RWPE2 (cell line): ENCODE measurements at regions not wholly inside any gene's neighbourhood (a gene's known extent, or its start where the extent isn't known, plus 50 kb on each side); places are given as distances from the start of the nearest gene placed in this dataset.

Source experiments
- ATAC-seq: fragments of 200-7000 bp; cut with Tn5 transposase; 3 replicates; pipeline ENCODE4 v1.9.1; 2021; ENCODE audit warnings: low read depth
- DNase-seq: peaks from one replicate; pipeline ENCODE4 v3.0.0-alpha.2; 2020; ENCODE audit warnings: low spot score
- H3K27ac ChIP-seq: fragments of 450-650 bp; 2 replicates; pipeline ENCODE4 v1.5.1; 2017; ENCODE audit warnings: mild to moderate bottlenecking; ENCODE audit not compliant: poor library complexity, severe bottlenecking
- H3K27me3 ChIP-seq: fragments of 250-450 bp; sonication (Bioruptor Pico); 2 replicates; pipeline ENCODE4 v1.5.1; 2021; ENCODE audit warnings: mild to moderate bottlenecking, moderate library complexity; ENCODE audit not compliant: insufficient read depth, poor library complexity, severe bottlenecking
- H3K36me3 ChIP-seq: fragments of 250-450 bp; sonication (Bioruptor Pico); 2 replicates; pipeline ENCODE4 v1.5.1; 2020; ENCODE audit warnings: low read depth, mild to moderate bottlenecking, moderate library complexity
- H3K4me1 ChIP-seq: fragments of 250-450 bp; sonication (Bioruptor Pico); 2 replicates; pipeline ENCODE4 v1.5.1; 2021; ENCODE audit warnings: mild to moderate bottlenecking, moderate library complexity; ENCODE audit not compliant: insufficient read depth, poor library complexity, severe bottlenecking
- H3K4me3 ChIP-seq: fragments of 250-450 bp; sonication (Bioruptor Pico); 2 replicates; pipeline ENCODE4 v1.5.1; 2021; ENCODE audit warnings: mild to moderate bottlenecking, moderate library complexity; ENCODE audit not compliant: severe bottlenecking
- H3K9me3 ChIP-seq: fragments of 250-450 bp; sonication (Bioruptor Pico); 2 replicates; pipeline ENCODE4 v1.5.1; 2021; ENCODE audit warnings: mild to moderate bottlenecking, moderate library complexity; ENCODE audit not compliant: severe bottlenecking
- TF ChIP-seq, protein P1 (sequence below): fragments of 450-650 bp; IDR thresholded peaks from one replicate; pipeline ENCODE4 v1.5.1; 2017; ENCODE audit warnings: mild to moderate bottlenecking, moderate library complexity; ENCODE audit not compliant: poor library complexity, severe bottlenecking

DNA sequence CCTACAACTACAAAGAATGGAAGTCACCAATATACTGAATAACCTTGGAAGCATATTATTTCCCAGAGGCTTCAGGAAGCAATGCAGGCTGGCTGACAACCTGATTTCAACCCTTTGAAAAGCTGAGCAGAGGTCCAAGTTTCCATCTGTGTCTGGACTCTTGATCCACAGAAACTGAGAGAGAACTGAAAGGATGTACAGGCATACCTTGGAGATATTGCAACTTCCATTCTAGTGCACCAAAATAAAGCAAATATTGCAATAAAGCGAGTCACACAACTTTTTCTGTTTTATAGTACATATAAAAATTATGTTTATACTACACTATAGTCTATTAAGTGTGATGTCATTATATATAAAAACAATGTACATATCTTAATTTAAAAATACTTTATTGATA lies 85.3 kb downstream of the TYW3 start:
- Histone ChIP-seq H3K4me1 (no peaks in the 10 kb centered on the region), H3K9me3 (no peaks in the 10 kb centered on the region), H3K27ac (no peak overlapping the region), H3K27me3 (no peaks in the 10 kb centered on the region), H3K36me3 (no peaks in the 10 kb centered on the region), H3K4me3 (no peak overlapping the region)
- no peak for ATAC-seq
- DNase-seq: no peak
- TF ChIP-seq, protein P1, sequence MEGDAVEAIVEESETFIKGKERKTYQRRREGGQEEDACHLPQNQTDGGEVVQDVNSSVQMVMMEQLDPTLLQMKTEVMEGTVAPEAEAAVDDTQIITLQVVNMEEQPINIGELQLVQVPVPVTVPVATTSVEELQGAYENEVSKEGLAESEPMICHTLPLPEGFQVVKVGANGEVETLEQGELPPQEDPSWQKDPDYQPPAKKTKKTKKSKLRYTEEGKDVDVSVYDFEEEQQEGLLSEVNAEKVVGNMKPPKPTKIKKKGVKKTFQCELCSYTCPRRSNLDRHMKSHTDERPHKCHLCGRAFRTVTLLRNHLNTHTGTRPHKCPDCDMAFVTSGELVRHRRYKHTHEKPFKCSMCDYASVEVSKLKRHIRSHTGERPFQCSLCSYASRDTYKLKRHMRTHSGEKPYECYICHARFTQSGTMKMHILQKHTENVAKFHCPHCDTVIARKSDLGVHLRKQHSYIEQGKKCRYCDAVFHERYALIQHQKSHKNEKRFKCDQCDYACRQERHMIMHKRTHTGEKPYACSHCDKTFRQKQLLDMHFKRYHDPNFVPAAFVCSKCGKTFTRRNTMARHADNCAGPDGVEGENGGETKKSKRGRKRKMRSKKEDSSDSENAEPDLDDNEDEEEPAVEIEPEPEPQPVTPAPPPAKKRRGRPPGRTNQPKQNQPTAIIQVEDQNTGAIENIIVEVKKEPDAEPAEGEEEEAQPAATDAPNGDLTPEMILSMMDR: no peak

DNA sequence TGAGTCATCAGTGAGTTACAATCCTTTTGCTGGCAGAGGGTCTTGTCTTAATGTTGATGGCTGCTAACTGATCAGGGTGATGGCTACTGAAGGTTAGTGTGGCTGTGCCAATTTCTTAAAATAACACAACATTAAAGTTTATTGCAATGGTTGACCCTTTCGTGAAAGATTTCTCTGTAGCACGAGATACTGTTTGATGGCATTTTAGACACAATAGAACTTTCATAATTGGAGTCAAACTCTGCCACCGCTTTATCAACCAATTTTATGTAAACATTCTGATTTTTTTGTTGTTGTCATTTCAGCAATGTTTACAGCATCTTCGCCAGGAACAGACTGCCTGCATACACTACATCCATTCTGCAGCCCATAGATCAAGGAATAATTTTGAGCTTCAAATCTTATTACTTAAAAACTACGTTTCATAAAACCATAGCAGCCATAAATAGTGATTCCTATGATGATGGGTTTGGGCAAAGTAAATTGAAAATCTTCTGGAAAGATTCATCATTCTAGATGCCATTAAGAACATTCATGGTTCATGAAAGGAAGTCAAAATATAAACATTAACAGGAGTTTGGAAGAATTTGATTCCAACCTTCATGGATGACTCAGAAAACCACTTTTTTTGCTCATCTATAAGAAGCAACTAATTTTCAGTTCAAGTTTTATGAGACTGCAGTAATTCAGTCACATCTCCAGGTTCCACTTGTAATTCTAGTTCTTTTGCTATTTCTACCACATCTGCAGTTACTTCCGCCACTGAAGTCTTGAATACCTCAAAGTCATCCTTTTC lies 85.9 kb downstream of the TYW3 start:
- Histone ChIP-seq H3K27ac (no peak overlapping the region), H3K4me1 (no peaks in the 10 kb centered on the region), H3K27me3 (no peaks in the 10 kb centered on the region), H3K36me3 (no peaks in the 10 kb centered on the region), H3K9me3 (no peaks in the 10 kb centered on the region), H3K4me3 (no peak overlapping the region)
- ATAC-seq (no peak), DNase-seq (no peak)
- TF ChIP-seq, protein P1: no peak

DNA sequence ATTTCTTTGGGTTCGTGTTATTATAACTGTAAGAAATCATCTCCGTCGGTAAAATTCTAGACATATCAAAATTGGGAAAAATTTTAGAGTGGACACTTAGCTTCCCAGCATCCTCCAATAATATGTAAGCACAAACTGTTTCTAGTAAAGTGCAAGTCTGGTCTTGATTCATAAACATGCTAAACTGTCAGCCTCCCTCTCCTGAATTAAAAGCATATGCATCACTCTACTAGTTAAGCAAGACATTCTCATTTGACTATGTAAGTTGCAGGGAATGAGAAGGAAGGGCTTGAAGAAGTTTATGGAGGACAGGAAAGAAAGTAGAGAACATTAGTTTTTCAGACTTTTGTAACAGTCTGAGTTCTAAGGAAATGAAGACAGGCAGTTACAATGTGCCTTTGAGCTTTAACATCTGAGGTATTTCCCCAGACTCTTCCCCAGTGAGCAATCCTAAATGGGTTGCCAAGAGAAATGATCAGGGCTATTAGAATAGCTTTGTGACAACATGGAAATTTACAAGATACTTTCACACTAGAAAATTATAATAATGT lies 90.0 kb downstream of the TYW3 start:
- Histone ChIP-seq H3K36me3 (no peaks in the 10 kb centered on the region), H3K9me3 (no peaks in the 10 kb centered on the region), H3K27me3 (no peaks in the 10 kb centered on the region), H3K4me3 (no peak overlapping the region), H3K4me1 (no peaks in the 10 kb centered on the region), H3K27ac (no peak overlapping the region)
- TF ChIP-seq, protein P1: no peak
- no peak for DNase-seq
- no peak for ATAC-seq

DNA sequence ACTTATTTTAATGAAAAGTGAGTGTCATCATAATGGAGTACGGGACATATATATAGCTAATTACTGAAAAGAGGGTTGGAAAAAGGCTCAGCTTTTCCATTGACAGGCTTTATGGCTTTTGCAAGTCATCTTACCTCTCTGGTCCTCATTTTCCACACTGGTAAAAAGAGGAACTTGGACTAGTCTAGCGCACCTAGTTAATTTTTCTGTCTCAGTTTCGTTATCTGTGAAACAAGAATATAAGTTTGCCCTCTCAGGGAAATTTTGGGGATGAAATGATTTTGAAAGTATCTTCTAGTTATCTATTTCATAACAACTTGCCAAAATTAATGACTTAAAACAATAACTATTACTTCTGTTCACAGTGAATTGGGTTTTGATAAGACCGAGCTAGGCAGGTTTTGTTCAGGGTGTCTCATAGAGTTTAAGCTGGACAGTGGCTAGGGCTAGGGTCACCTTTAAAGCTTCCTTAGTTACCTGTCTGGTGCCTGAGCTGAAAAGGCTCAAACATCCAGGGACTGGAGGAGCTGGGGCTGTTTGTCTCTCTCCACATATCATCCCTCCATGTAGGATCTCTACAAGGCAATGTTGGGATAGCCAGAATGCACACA lies 91.7 kb downstream of the TYW3 start:
- no peaks in the 10 kb centered on the region for H3K9me3 ChIP-seq
- H3K4me3 ChIP-seq: no peak overlapping the region
- no peaks in the 10 kb centered on the region for H3K36me3 ChIP-seq
- ATAC-seq (no peak), DNase-seq (no peak)
- H3K27me3 ChIP-seq: no peaks in the 10 kb centered on the region
- H3K4me1 ChIP-seq: no peaks in the 10 kb centered on the region
- H3K27ac ChIP-seq: no peak overlapping the region
- TF ChIP-seq, protein P1: no peak

DNA sequence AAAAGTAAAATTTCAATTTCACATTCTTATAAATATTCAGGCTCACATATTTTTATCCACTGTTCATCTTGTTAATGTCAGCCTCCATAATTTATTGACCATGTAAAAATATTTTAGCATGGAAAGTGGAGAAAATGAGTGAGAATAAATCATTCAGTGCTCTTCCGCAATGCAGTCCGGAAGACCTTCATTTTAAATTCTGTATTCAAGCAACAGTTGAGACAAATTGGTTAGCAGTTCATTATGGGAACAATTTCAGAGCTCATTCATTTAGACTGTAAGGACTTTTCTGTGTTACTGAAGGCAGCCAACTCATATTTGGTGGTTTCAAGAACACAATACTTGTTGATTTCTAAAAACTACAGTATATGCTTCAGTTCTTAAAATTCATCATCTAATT lies 97.8 kb downstream of the TYW3 start:
- no peak for ATAC-seq
- Histone ChIP-seq H3K27me3 (no peaks in the 10 kb centered on the region), H3K4me3 (no peak overlapping the region), H3K27ac (no peak overlapping the region), H3K36me3 (no peaks in the 10 kb centered on the region), H3K4me1 (no peaks in the 10 kb centered on the region), H3K9me3 (no peaks in the 10 kb centered on the region)
- DNase-seq: no peak
- TF ChIP-seq, protein P1: no peak
